HG02870 (cell line): ENCODE measurements at regions not wholly inside any gene's neighbourhood (a gene's known extent, or its start where the extent isn't known, plus 50 kb on each side); places are given as distances from the start of the nearest gene placed in this dataset.

Experiments
- ATAC-seq: cut with Tn5 transposase; IDR thresholded peaks from one replicate; pipeline ENCODE4 v1.9.1; 2021; ENCODE audit warnings: mild to moderate bottlenecking, moderate library complexity; ENCODE audit not compliant: unreplicated experiment

GRCh38 chr20:39946931-39947330 lies 742.1 kb downstream of the MAFB start:
- ATAC-seq, result no peak

- ATAC-seq, result no peak
Measured at GRCh38 chr20:39946053-39946810, 742.8 kb downstream of the MAFB start.

- no peak for ATAC-seq
Measured at GRCh38 chr20:39944861-39945260, 744.2 kb downstream of the MAFB start.

- ATAC-seq, result no peak
Measured at GRCh38 chr20:39943336-39943735, 745.7 kb downstream of the MAFB start.

GRCh38 chr20:39941245-39941644 lies 747.8 kb downstream of the MAFB start:
- ATAC-seq, result no peak

GRCh38 chr20:39939241-39939865 lies 749.7 kb downstream of the MAFB start:
- ATAC-seq, result no peak

GRCh38 chr20:39936401-39936800 lies 752.6 kb downstream of the MAFB start:
- no peak for ATAC-seq

- no peak for ATAC-seq
Measured at GRCh38 chr20:39935901-39936300, 753.1 kb downstream of the MAFB start.

GRCh38 chr20:39916236-39916765 lies 772.7 kb downstream of the MAFB start:
- no peak for ATAC-seq

GRCh38 chr20:39913274-39913673 lies 775.8 kb downstream of the MAFB start:
- no peak for ATAC-seq

GRCh38 chr20:39911497-39911896 lies 777.5 kb downstream of the MAFB start:
- ATAC-seq, result no peak

- no peak for ATAC-seq
Measured at GRCh38 chr20:39910536-39910935, 778.5 kb downstream of the MAFB start.

GRCh38 chr20:39909447-39909846 lies 779.6 kb downstream of the MAFB start:
- no peak for ATAC-seq

- no peak for ATAC-seq
Measured at GRCh38 chr20:39904476-39905112, 784.4 kb downstream of the MAFB start.

GRCh38 chr20:39903806-39904465 lies 785.1 kb downstream of the MAFB start:
- ATAC-seq, result no peak

- ATAC-seq, result no peak
Measured at GRCh38 chr20:39899881-39900280, 789.2 kb downstream of the MAFB start.

GRCh38 chr20:39898467-39898852 lies 790.6 kb downstream of the MAFB start:
- ATAC-seq, result no peak

- no peak for ATAC-seq
Measured at GRCh38 chr20:39897781-39898466, 791.1 kb downstream of the MAFB start.

GRCh38 chr20:39897058-39897457 lies 792.0 kb downstream of the MAFB start:
- ATAC-seq, result no peak

GRCh38 chr20:39894067-39894466 lies 795.0 kb downstream of the MAFB start:
- ATAC-seq, result no peak
